Renal cortical epithelial cell (primary cell): ENCODE measurements at regions not wholly inside any gene's neighbourhood (a gene's known extent, or its start where the extent isn't known, plus 50 kb on each side); places are given as distances from the start of the nearest gene placed in this dataset.

Experiments used
- DNase-seq: peaks from one replicate; pipeline ENCODE4 v3.0.0-alpha.2; 2011; ENCODE audit warnings: low read depth

DNA sequence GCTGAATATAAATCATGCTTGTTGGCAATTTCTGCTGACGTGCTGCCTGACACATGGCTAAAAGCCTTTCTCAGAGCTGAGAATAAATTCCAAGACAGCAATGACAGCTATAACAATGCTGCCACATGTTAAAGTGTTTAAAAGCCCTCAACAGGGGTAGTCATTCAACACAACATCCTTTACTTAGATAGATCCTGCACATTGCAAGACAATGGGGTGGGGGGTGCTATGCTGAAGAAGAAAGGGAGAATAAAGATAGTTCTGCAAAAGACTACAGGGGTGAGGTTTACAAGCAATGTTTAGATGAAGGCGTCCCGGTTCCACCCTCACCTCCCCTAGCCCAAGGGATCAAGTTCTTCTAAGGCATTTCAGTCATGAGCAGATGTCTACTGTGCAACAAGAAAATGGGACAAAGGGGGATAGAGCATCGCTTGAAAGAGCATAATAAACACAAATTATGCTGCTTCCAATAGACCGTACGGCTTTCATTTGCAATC lies 291.0 kb upstream of the ACVR2A start:
- DNase-seq, result no peak

GRCh38 chr2:147550995-147551731 lies 293.7 kb upstream of the ACVR2A start:
- no peak for DNase-seq

- DNase-seq, result no peak
These were observed 295.8 kb upstream of the ACVR2A start for GRCh38 chr2:147549054-147549453.

DNA sequence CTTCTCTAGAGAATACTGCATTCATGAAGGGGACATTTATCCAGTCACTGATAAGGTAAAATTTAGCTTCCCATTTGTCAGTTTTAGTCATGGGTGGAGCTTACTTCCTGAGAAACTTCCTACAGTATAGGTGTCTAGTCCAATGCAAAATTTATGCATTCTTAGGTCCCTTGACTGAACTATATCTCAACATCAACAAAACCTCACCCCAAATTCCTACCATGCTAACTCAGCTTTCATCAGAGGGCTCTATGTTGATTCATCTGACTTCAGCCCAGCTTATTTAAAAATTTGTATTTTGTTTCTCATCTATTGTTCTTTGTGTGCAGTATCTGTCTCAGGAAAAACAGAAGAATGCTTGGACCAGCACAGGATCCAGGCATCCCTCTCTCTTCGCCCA lies 296.4 kb upstream of the ACVR2A start:
- no peak for DNase-seq

- no peak for DNase-seq
These were observed 297.4 kb upstream of the ACVR2A start for GRCh38 chr2:147547440-147547839.

GRCh38 chr2:147546109-147546508 lies 298.7 kb upstream of the ACVR2A start:
- no peak for DNase-seq

- DNase-seq, result peak; percentile 54
These were observed 301.8 kb upstream of the ACVR2A start for GRCh38 chr2:147543056-147543455.

GRCh38 chr2:147542351-147542750 lies 302.5 kb upstream of the ACVR2A start:
- no peak for DNase-seq

- no peak for DNase-seq
These were observed 303.5 kb upstream of the ACVR2A start for GRCh38 chr2:147541314-147541713.

DNA sequence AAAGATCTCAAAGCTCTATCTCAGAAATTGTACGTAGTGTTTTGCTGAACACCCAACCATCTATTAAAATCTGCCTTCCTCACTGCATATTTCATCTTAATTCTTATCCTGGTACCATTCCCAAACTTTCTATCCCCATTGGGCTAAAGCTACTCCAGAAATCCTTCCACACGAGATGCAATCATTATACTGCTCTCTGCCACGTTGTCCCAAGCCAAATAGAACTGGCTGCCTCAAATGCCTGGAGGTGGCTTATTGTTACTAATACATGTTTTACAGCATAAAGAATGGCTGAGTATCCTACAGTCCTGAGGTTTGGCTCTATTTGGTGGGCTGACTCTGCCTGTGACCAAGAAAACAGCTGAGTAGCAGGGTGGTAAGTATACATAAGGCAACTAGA lies 306.0 kb upstream of the ACVR2A start:
- DNase-seq, result no peak

GRCh38 chr2:147538088-147538487 lies 306.7 kb upstream of the ACVR2A start:
- no peak for DNase-seq

GRCh38 chr2:147531269-147531668 lies 313.6 kb upstream of the ACVR2A start:
- no peak for DNase-seq

DNA sequence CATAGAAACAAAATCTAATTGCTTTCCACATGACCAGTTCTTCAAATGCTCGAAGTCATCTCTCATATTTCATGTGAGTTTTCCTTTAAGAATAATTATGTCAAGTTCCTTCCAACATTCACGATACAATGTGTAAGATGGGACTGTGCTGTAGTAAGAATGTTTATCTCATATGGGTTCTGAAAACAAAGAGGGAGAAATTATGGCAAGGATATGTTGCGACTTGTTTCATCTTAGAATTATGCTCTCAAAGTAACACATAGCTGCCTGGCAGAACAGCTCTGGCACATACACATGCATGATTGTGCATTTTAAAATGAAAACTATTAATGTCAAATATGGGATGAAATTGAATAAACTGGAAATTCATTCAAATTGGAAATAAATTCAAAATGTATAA lies 314.8 kb upstream of the ACVR2A start:
- no peak for DNase-seq

- peak; percentile 61 for DNase-seq
These were observed 318.9 kb upstream of the ACVR2A start for GRCh38 chr2:147525819-147526489.

DNA sequence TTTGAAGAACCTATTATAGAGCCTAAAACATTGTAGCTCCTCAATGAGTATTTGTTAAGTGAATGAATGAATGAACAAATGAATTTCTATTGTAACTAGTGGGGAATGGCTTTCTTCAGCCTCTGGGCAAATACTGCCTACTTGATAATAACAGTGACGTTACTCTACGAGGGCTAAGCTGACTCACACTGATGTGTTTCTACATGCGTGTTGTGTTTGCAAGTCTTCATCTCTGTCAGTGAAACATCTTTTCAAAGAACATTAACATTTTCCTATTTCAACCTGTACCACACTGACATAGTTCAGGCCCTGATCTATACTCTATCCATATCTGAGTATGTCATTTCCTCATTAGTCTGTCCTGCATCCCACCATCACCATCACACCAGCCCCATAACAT lies 319.9 kb upstream of the ACVR2A start:
- DNase-seq, result no peak

- DNase-seq, result no peak
These were observed 321.4 kb upstream of the ACVR2A start for GRCh38 chr2:147523415-147523814.

- no peak for DNase-seq
These were observed 322.9 kb upstream of the ACVR2A start for GRCh38 chr2:147521936-147522335.

GRCh38 chr2:147520817-147521216 lies 324.0 kb upstream of the ACVR2A start:
- DNase-seq, result no peak

DNA sequence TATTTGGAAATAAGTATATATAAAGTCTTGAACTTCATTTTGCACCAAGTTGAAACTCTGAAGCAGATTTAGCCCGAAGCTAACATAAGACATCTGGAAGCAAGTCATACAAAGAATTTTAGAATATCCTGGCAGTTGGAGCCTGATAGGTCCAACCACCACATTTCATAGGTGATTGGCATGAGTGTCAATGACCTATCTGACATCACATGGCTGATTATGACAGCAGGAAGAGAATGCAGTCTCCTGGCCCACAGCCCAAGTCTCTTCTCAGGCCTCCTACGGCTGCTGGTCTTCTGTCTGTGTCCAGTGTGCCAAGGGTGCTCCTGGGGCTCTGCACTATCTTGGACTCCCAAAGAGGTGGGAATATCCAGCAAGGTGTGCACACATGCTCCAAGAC lies 325.7 kb upstream of the ACVR2A start:
- no peak for DNase-seq

- no peak for DNase-seq
These were observed 329.6 kb upstream of the ACVR2A start for GRCh38 chr2:147515213-147515612.

DNA sequence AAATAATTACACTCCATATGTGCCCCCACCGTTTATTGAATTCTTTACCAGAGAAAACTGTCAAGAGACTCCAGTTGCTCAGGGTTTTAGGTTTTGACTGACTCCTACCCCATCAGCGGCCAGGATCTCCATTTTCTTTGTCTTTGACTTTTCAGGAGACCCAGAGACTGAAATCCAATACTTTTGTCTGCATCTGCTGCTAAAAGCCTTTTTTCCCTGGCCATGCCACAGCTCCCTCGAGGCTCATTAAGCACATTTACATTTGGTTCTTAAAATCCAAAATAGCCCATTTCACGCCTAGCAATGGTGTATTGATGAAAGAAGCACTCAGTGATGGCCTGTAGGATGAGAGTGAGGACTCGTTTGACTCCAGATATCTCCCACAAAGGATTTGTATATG lies 332.6 kb upstream of the ACVR2A start:
- DNase-seq, result no peak

GRCh38 chr2:147511491-147511948 lies 333.3 kb upstream of the ACVR2A start:
- no peak for DNase-seq

GRCh38 chr2:147509821-147510220 lies 335.0 kb upstream of the ACVR2A start:
- no peak for DNase-seq
